ENCODE measurements at regions not wholly inside any gene's neighbourhood (a gene's known extent, or its start where the extent isn't known, plus 50 kb on each side); places are given as distances from the start of the nearest gene placed in this dataset.

GRCh38 chr3:162998205-162998604, 1501.6 kb downstream of the OTOL1 start:
- H3K36me3 Mint-ChIP-seq (ENCODE audit: low read depth): no peaks in the 10 kb centered on the region
- no peak for DNase-seq
- no peak overlapping the region for H3K27ac Mint-ChIP-seq
- no peaks in the 10 kb centered on the region for H3K27me3 Mint-ChIP-seq
- H3K9me3 Mint-ChIP-seq: peaks cover 16% of the 10 kb centered on the region
- H3K4me1 Mint-ChIP-seq (ENCODE audit: low read depth): no peaks in the 10 kb centered on the region
- ChIA-PET POLR2A (no interaction called here), CTCF (interaction anchor here (0.9 kb wide), 1 partner anchor 15 kb away, joined by 3 read pairs; no protein-coding TSS in a partner anchor)
- intact Hi-C loops (cut with micrococcal nuclease): no loop called here
- TF ChIP-seq CTCF (IDR thresholded peaks at IDR 0.05): no peak
- H3K4me3 Mint-ChIP-seq: no peak overlapping the region
- ATAC-seq: no peak

GRCh38 chr3:163011596-163011995, 1515.0 kb downstream of the OTOL1 start:
- POLR2A ChIA-PET: no interaction called here
- no peaks in the 10 kb centered on the region for H3K36me3 Mint-ChIP-seq (ENCODE audit: low read depth)
- peaks cover 13% of the 10 kb centered on the region for H3K9me3 Mint-ChIP-seq
- CTCF ChIA-PET: no interaction called here
- no peak overlapping the region for H3K4me3 Mint-ChIP-seq
- H3K27ac Mint-ChIP-seq: no peak overlapping the region
- no peak for ATAC-seq
- DNase-seq: no peak
- intact Hi-C loops (cut with micrococcal nuclease): no loop called here
- no peaks in the 10 kb centered on the region for H3K27me3 Mint-ChIP-seq
- H3K4me1 Mint-ChIP-seq (ENCODE audit: low read depth): no peaks in the 10 kb centered on the region
- no peak for TF ChIP-seq CTCF (IDR thresholded peaks at IDR 0.05)

GRCh38 chr3:163016251-163016650, 1519.6 kb downstream of the OTOL1 start:
- no peak for ATAC-seq
- Mint-ChIP-seq H3K27ac (no peak overlapping the region), H3K27me3 (no peaks in the 10 kb centered on the region), H3K36me3 (ENCODE audit: low read depth) (no peaks in the 10 kb centered on the region), H3K4me1 (ENCODE audit: low read depth) (no peaks in the 10 kb centered on the region), H3K4me3 (no peak overlapping the region), H3K9me3 (peaks cover 9% of the 10 kb centered on the region)
- intact Hi-C loops (cut with micrococcal nuclease): no loop called here
- TF ChIP-seq CTCF (IDR thresholded peaks at IDR 0.05): no peak
- CTCF ChIA-PET: no interaction called here
- POLR2A ChIA-PET: no interaction called here
- DNase-seq: no peak

GRCh38 chr3:163018067-163018466, 1521.5 kb downstream of the OTOL1 start:
- no peak for ATAC-seq
- peaks cover 9% of the 10 kb centered on the region for H3K9me3 Mint-ChIP-seq
- H3K4me3 Mint-ChIP-seq: no peak overlapping the region
- no peak overlapping the region for H3K27ac Mint-ChIP-seq
- intact Hi-C loops (cut with micrococcal nuclease): no loop called here
- no peak for DNase-seq
- TF ChIP-seq CTCF (IDR thresholded peaks at IDR 0.05): no peak
- CTCF ChIA-PET: no interaction called here
- H3K36me3 Mint-ChIP-seq (ENCODE audit: low read depth): no peaks in the 10 kb centered on the region
- no peaks in the 10 kb centered on the region for H3K27me3 Mint-ChIP-seq
- no peaks in the 10 kb centered on the region for H3K4me1 Mint-ChIP-seq (ENCODE audit: low read depth)
- POLR2A ChIA-PET: no interaction called here

GRCh38 chr3:163018664-163019063, 1522.1 kb downstream of the OTOL1 start:
- H3K4me3 Mint-ChIP-seq: no peak overlapping the region
- H3K4me1 Mint-ChIP-seq (ENCODE audit: low read depth): no peaks in the 10 kb centered on the region
- intact Hi-C loops (cut with micrococcal nuclease): no loop called here
- ChIA-PET POLR2A (no interaction called here), CTCF (no interaction called here)
- ATAC-seq (no peak), DNase-seq (no peak)
- H3K27me3 Mint-ChIP-seq: no peaks in the 10 kb centered on the region
- peaks cover 9% of the 10 kb centered on the region for H3K9me3 Mint-ChIP-seq
- H3K27ac Mint-ChIP-seq: no peak overlapping the region
- TF ChIP-seq CTCF (IDR thresholded peaks at IDR 0.05): no peak
- no peaks in the 10 kb centered on the region for H3K36me3 Mint-ChIP-seq (ENCODE audit: low read depth)
